VCaP (cell line): ENCODE measurements at regions not wholly inside any gene's neighbourhood (a gene's known extent, or its start where the extent isn't known, plus 50 kb on each side); places are given as distances from the start of the nearest gene placed in this dataset.
A peak's percentile ranks its signal among the peaks of the same experiment; 100 is the strongest.

Source experiments
- H3K27ac ChIP-seq: fragments of 450-650 bp; 2 replicates; pipeline ENCODE4 v1.5.1; 2017
- CTCF ChIP-seq: fragments of 450-650 bp; conservative IDR thresholded peaks from 2 replicates; pipeline ENCODE4 v1.5.1; 2017; ENCODE audit warnings: mild to moderate bottlenecking, moderate library complexity

- TF ChIP-seq CTCF, result no peak
- peak overlapping the region; percentile 96 for H3K27ac ChIP-seq
Measured at GRCh38 chr7:91564101-91564500, 299.9 kb downstream of the FZD1 start.

- H3K27ac ChIP-seq, result peak overlapping the region; percentile 96
- no peak for TF ChIP-seq CTCF
Measured at GRCh38 chr7:91564541-91564940, 300.3 kb downstream of the FZD1 start.

- peak overlapping the region; percentile 96 for H3K27ac ChIP-seq
- peak; percentile 18; the same call in 1 of the 2 replicates for TF ChIP-seq CTCF
Measured at GRCh38 chr7:91565499-91566401, 301.5 kb downstream of the FZD1 start.

GRCh38 chr7:91566402-91566732, 302.1 kb downstream of the FZD1 start:
- peak overlapping the region; percentile 96 for H3K27ac ChIP-seq

GRCh38 chr7:91567081-91568012, 303.1 kb downstream of the FZD1 start:
- no peak for TF ChIP-seq CTCF
- peak overlapping the region; percentile 96 for H3K27ac ChIP-seq

More at GRCh38 chr7:91566402-91566732, 302.1 kb downstream of the FZD1 start:
- TF ChIP-seq CTCF, result no peak

- peak overlapping the region; percentile 96; the same call in 1 of the 2 replicates for H3K27ac ChIP-seq
- no peak for TF ChIP-seq CTCF
Measured at GRCh38 chr7:91568138-91568537, 303.9 kb downstream of the FZD1 start.
